Non-pigmented ciliary epithelial cell (primary cell): ENCODE measurements at regions not wholly inside any gene's neighbourhood (a gene's known extent, or its start where the extent isn't known, plus 50 kb on each side); places are given as distances from the start of the nearest gene placed in this dataset.

Experiments
- DNase-seq: peaks from one replicate; pipeline ENCODE4 v3.0.0-alpha.2; 2010; ENCODE audit warnings: low read depth

- no peak for DNase-seq
These were observed 203.6 kb upstream of the DIO3 start for GRCh38 chr14:101357559-101358319.

GRCh38 chr14:101358320-101359125 lies 202.8 kb upstream of the DIO3 start:
- DNase-seq: no peak

- DNase-seq: peak; percentile 10
These were observed 201.9 kb upstream of the DIO3 start for GRCh38 chr14:101359221-101360053.

GRCh38 chr14:101360054-101360911 lies 201.0 kb upstream of the DIO3 start:
- DNase-seq: no peak

- DNase-seq: no peak
These were observed 200.3 kb upstream of the DIO3 start for GRCh38 chr14:101361044-101361443.

- DNase-seq: no peak
These were observed 199.6 kb upstream of the DIO3 start for GRCh38 chr14:101361451-101362433.

- no peak for DNase-seq
These were observed 198.6 kb upstream of the DIO3 start for GRCh38 chr14:101362529-101363260.

- DNase-seq: no peak
These were observed 198.1 kb upstream of the DIO3 start for GRCh38 chr14:101363261-101363555.

- DNase-seq: no peak
These were observed 197.4 kb upstream of the DIO3 start for GRCh38 chr14:101363880-101364391.

- DNase-seq: no peak
These were observed 196.6 kb upstream of the DIO3 start for GRCh38 chr14:101364503-101365328.

GRCh38 chr14:101365329-101366158 lies 195.8 kb upstream of the DIO3 start:
- no peak for DNase-seq

- DNase-seq: no peak
These were observed 193.7 kb upstream of the DIO3 start for GRCh38 chr14:101367421-101368261.

GRCh38 chr14:101368629-101369028 lies 192.7 kb upstream of the DIO3 start:
- DNase-seq: no peak

GRCh38 chr14:101369194-101369915 lies 191.9 kb upstream of the DIO3 start:
- no peak for DNase-seq

- no peak for DNase-seq
These were observed 191.2 kb upstream of the DIO3 start for GRCh38 chr14:101369916-101370592.
